Occipital lobe (tissue), 2 donors: ENCODE measurements at regions not wholly inside any gene's neighbourhood (a gene's known extent, or its start where the extent isn't known, plus 50 kb on each side); places are given as distances from the start of the nearest gene placed in this dataset. TPM values are rescaled to one million over a fixed set of nuclear protein-coding genes. Genes with fewer than 3 reads are reported as not detected.
"Not testable (repeated sequence)": the region's sequence is repeated elsewhere in the genome, so short reads cannot be mapped to it uniquely, and the experiment has no call there.

Experiments
- DNase-seq: peaks from one replicate; lab custom pipeline; 2025; lab: John Stamatoyannopoulos, UW
- small RNA-seq: library from RNA; depleted of rRNA; stranded (forward); fragments of <200 nt; gene quantifications from one replicate; pipeline ENCODE3, GENCODE V24; 2014

DNA sequence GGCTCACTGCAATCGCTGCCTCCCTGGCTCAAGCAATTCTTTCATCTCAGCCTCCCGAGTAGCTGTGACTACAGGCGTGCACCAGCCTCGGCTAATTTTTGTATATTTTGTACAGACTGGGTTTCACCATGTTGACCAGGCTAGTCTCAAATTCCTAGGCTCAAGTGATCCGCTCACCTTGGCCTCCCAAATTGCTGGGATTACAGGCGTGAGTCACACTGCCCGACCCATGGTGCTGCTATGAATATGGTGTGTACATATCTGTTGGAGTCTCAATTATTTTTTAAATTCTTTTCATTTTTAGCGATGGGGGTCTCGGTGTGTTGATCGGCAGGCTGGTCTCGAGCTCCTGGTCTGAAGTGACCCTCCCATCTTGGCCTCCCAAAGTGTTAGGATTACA is 78.0 kb upstream of the PRKX start:
- DNase-seq, result no peak

DNA sequence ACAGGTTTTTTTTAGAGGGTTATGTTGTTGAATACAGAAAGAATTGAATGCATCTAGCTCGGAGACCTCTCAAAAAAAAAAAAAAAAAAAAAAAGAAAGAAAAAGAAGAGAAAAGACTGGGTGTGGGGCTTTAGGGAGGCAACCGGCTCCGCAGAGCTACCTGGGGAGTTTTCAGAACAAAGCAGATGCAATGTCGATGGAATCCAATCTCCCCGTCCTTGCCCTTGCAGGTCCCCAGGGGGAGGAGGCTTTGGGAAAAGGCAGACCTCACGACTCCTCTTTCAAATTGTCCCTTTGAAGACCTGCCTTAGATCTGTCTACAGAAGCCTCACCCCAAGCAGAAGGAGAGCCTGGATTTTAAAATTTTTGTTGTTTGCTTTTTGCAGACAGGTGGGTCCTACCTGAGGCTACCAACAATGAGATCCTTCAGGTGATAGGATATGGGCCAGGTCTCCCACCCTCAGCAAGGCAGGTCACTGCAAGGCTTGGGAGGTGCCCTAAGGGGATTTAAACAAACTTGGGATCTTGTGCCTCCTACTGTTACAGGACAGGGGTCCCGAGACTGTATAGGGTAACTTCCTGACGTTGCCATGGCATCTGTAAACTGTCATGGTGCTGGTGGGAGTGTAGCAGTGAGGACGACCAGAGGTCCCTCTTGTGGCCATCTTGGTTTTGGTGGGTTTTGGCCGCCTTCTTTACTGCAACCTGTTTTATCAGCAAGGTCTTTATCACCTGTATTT is 75.2 kb upstream of the PRKX start:
- no peak for DNase-seq

DNA sequence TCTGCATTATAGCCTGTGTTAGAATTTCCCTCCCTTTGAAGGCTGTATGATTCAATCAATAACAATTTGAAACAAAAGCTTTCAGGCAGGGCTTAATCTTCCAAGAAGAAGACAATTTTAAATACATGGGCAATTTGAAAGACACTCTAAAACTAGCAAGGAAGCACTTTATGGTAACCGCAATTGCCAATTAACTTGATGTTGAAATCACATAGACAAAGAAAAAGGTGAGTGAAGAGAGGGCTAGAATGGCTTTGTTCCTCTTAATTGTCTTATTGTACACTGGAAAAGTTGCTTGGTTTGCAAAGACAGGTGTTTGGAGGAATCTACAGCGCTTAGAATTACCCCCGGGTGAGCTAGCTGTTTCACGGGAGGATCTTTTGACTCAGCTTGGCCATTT is 74.4 kb upstream of the PRKX start:
- DNase-seq, result no peak

DNA sequence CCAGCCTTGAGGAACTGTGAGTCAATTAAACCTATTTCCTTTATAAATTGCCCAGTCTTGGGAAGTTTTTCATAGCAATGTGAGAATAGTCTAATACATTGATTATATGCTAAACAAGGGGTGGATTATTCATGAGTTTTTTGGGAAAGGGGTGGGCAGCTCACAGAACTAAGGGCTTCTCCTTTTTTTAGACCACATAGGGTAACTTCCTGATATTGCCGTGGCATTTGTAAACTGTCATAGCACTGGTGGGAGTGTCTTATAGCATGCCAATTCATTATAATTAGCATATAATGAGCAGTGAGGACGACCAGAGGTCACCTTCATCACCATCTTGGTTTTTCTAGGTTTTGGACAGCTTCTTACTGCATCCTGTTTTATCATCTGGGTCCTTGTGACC is 72.4 kb upstream of the PRKX start:
- not testable (repeated sequence) for DNase-seq

DNA sequence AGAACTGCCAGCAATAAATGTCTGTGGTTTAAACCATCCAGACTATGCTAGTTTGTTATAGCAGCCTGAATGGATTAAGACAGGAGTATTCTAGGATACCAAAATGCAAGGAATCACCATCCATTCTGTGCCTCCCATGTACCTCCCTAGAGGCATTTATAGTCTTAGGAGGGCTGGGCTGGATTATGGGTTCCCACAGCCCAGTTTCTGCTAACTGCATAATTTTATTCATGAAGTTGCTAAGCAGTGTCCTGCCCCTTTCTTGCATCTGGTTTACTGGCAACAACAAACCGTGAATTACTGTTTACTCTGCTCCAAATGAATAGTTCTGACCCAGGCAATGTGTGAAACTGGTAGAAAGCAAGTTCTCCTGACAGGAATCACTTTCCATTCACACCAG is 67.1 kb upstream of the PRKX start:
- DNase-seq, result no peak

DNA sequence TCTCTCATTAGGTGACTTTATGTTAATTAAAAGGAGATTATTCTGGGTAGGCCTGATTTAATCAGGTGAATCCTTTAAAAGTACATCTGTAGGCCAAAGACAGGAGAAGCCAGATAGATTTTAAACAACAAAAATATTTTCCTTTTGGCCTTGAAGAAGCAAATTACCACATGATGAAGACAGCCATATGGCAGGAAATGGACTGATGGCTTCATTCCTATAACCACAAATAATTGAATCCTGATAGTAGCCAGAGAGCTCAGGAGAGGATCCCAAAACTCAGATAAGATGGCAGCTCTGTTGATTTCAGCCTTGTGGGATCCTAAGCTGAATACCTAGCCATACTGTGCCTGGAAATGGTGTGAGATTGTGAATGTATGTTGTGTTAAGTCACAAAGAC is 66.1 kb upstream of the PRKX start:
- no peak for DNase-seq

DNA sequence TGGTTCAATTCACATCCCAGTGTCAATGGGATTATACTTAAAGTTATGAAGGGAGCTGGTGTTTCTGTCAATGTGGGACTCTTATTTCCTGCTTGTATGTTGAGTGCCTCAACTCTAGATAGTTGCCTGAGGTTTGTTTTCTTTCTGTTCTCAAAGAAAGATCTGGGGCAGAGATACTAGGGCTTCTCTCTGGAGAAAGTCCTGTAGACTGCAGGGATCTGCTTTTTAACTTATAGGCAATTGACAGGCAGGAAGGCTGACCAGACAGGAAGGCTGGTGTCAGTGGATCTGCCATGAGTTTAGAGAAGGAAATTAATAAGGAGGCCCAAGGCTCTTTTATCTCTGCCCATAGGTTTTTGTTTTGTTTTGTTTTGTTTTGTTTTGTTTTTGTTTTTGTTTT is 64.0 kb upstream of the PRKX start:
- no peak for DNase-seq

DNA sequence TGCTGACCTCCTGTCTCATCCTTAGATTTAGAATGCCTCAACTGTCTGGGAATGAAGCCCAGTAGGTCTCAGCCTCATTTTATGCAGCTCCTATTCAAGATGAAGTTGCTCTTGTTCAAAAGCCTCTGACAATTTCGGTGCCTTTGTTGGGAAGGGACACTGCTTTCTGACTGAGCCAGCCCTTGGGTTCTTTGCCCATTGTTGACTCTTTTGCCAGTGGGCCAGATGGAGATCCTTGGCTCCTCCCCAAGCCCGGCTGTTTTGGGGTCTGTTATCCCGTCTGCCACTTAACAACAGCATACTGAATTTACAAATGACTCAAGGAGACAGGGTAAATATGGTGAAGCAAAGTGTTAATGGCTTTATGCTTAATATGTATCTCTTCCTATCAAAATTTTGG is 58.3 kb upstream of the PRKX start:
- no peak for DNase-seq

DNA sequence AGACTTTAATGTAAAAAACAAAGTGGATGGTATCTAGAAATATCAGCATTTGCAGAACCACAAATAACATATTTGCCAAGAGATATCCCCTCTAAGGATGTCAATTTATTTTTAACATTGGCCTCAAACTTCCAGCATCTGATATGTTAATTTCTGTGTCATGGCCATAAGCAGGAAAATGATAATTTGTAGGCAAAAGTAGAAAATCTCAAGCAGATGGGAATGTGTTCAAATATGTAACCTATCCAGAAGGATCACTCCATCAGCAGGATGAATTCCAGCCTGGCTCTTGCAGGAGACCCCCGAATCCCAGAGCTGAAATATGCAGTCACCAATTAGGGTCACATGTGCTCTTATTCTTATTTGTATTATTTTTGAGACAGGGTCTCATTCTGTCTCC is 55.4 kb upstream of the PRKX start:
- DNase-seq, result no peak

Small RNA genes in the stretch of these regions (small RNA-seq; reads per million reads assigned to genes)
- gene RF00401, result not detected
